ENCODE measurements at regions not wholly inside any gene's neighbourhood (a gene's known extent, or its start where the extent isn't known, plus 50 kb on each side); places are given as distances from the start of the nearest gene placed in this dataset.

DNA sequence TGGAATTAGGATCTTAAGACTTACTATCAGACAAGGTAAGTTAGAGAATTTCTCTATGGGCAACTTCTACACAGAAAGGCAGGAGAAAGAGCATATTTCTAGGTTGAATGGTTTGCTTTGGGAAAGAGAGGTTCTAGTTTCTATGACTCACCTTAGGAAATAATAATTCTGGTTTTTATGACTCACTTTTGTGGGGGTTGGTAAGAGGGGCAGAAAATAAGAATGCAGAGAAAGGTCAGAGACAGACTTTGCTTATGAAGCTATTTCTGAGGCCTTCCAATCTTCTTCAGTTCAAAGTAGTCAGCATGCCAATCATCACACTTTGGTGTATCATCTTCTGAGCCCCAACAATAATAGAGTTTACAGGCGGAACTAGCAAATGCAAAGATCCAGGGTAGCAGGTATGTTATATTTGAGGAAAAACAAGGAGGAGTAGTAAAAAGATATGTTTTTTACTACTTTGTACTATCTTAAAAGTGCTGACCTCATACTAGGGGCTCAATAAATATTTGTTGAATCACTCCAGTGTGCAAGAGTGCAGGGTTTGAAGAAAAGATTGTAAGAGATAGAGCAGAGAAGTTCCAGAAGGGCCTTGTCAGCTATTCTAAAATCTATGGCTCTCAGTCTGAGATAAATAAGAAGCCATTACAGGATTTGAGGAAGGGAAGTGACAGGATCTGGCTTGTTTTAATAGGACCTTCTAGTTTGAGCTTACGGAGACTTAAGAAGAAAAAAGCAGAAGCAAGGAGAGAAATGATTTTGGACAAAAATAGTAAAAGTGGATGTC lies 56.7 kb upstream of the LRFN5 start:
- no peak for ATAC-seq
- H3K27ac ChIP-seq = no peak overlapping the region
- H3K4me3 ChIP-seq = no peak overlapping the region
- TF ChIP-seq, protein P1, sequence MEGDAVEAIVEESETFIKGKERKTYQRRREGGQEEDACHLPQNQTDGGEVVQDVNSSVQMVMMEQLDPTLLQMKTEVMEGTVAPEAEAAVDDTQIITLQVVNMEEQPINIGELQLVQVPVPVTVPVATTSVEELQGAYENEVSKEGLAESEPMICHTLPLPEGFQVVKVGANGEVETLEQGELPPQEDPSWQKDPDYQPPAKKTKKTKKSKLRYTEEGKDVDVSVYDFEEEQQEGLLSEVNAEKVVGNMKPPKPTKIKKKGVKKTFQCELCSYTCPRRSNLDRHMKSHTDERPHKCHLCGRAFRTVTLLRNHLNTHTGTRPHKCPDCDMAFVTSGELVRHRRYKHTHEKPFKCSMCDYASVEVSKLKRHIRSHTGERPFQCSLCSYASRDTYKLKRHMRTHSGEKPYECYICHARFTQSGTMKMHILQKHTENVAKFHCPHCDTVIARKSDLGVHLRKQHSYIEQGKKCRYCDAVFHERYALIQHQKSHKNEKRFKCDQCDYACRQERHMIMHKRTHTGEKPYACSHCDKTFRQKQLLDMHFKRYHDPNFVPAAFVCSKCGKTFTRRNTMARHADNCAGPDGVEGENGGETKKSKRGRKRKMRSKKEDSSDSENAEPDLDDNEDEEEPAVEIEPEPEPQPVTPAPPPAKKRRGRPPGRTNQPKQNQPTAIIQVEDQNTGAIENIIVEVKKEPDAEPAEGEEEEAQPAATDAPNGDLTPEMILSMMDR (IDR thresholded peaks at IDR 0.05) = no peak
- no peaks in the 10 kb centered on the region for H3K36me3 ChIP-seq (ENCODE audit: insufficient read depth in 1 of 2, low read depth in 1 of 2)
- no peaks in the 10 kb centered on the region for H3K9me3 ChIP-seq
- no peaks in the 10 kb centered on the region for H3K27me3 ChIP-seq (ENCODE audit: insufficient read depth in 3 of 3, low read length in 2 of 3)
- WGBS, 3 donors = 86 to 87% (median 87%) methylated on average over 2 of the region's 2 CpGs
- no peaks in the 10 kb centered on the region for H3K4me1 ChIP-seq
- intact Hi-C loops (cut with DNase I) = no loop called here
- DNase-seq = no peak

DNA sequence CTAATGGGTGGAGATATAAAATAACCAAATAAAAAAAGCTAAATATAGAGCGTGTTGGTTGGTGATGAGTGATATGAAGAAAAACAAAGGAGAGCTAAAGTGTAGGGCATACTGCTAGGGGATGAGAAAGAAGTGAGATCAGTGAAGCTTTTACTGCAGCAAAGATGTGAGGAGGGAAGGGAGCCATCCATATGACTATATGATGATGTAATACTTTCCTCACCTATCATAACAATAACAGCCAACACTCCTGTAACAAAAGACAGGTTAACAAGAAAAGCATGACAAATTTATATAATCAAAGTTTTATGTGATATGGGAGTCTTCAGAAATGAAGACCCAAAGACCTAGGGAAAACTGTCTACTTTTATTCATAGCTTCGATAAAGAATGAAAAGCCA lies 57.4 kb upstream of the LRFN5 start:
- no peaks in the 10 kb centered on the region for H3K36me3 ChIP-seq (ENCODE audit: insufficient read depth in 1 of 2, low read depth in 1 of 2)
- H3K4me1 ChIP-seq = no peaks in the 10 kb centered on the region
- 92 to 94% (median 92%) methylated on average over 2 of the region's 2 CpGs for WGBS, 3 donors
- TF ChIP-seq, protein P1 (IDR thresholded peaks at IDR 0.05) = no peak
- ATAC-seq (no peak), DNase-seq (no peak)
- no peaks in the 10 kb centered on the region for H3K9me3 ChIP-seq
- H3K27me3 ChIP-seq (ENCODE audit: insufficient read depth in 3 of 3, low read length in 2 of 3) = no peaks in the 10 kb centered on the region
- H3K4me3 ChIP-seq = no peak overlapping the region
- intact Hi-C loops (cut with DNase I) = no loop called here
- H3K27ac ChIP-seq = no peak overlapping the region

DNA sequence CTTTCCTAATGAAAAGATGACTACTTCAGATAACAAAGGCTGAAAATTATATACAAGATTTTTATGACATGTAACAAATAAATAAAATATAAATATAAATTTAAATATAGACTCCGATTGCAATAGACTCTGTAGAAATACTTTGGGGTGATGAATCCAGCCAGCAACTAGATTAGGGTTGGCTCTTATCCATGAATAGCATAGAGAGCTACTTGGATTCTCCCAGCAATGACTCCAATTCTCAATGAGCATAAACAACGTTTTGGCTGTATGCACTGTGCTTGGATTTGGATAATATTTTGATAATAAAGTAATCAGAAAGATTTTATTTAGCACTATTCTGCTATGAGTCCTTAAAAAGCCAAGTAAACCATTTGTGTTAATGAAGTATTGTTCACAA lies 58.0 kb upstream of the LRFN5 start:
- H3K4me3 ChIP-seq = no peak overlapping the region
- no peaks in the 10 kb centered on the region for H3K27me3 ChIP-seq (ENCODE audit: insufficient read depth in 3 of 3, low read length in 2 of 3)
- no peaks in the 10 kb centered on the region for H3K36me3 ChIP-seq (ENCODE audit: insufficient read depth in 1 of 2, low read depth in 1 of 2)
- no peak overlapping the region for H3K27ac ChIP-seq
- H3K4me1 ChIP-seq = no peaks in the 10 kb centered on the region
- WGBS, 3 donors = 31 to 41% (median 40%) methylated on average over 2 of the region's 2 CpGs
- DNase-seq (no peak), ATAC-seq (no peak)
- no peaks in the 10 kb centered on the region for H3K9me3 ChIP-seq
- TF ChIP-seq, protein P1 (IDR thresholded peaks at IDR 0.05) = no peak
- intact Hi-C loops (cut with DNase I) = no loop called here

DNA sequence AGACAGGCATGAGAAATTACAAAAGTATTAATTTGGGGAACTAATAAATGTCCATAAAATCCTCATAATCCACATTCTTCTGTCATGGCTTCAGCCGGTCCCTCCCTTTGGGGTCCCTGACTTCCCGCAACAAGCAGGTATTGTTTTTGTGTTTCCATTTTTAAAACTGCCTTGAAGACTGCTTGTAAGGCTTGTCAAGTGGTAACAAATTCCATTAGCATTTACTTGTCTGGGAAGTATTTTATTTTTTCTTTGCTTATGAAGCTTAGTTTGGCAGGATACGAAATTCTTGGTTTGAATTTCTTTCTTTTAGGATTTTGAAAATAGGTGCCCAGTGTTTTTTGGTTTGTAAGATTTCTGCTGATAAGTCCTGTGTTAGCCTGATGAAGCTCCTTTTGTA lies 65.3 kb upstream of the LRFN5 start:
- DNase-seq (no peak), ATAC-seq (no peak)
- intact Hi-C loops (cut with DNase I) = no loop called here
- 80 to 91% (median 89%) methylated on average over 3 of the region's 3 CpGs for WGBS, 3 donors
- Histone ChIP-seq H3K4me1 (no peaks in the 10 kb centered on the region), H3K36me3 (ENCODE audit: insufficient read depth in 1 of 2, low read depth in 1 of 2) (no peaks in the 10 kb centered on the region), H3K4me3 (no peak overlapping the region), H3K9me3 (peaks cover 9% of the 10 kb centered on the region), H3K27ac (no peak overlapping the region), H3K27me3 (ENCODE audit: insufficient read depth in 3 of 3, low read length in 2 of 3) (no peaks in the 10 kb centered on the region)
- TF ChIP-seq, protein P1 (IDR thresholded peaks at IDR 0.05) = no peak

DNA sequence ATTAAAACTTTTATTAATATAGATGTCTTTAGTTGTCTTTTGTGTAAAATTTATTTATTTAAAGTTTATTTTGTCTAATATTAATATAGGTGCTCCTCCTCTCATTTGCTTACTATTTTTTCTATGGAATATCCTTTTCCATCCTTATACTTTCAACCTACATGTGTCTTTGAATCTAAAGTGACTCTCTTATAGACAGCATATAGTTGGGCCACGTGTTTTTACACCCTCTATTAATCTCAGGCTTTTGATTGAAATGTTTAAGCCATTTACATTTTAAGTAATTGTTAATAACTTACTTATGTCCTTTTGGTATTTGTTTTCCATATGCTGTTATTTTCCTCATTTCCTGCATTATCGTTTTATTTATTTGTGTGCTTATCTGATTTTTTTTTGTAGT lies 74.4 kb upstream of the LRFN5 start:
- Histone ChIP-seq H3K27me3 (ENCODE audit: insufficient read depth in 3 of 3, low read length in 2 of 3) (no peaks in the 10 kb centered on the region), H3K9me3 (no peaks in the 10 kb centered on the region), H3K36me3 (ENCODE audit: insufficient read depth in 1 of 2, low read depth in 1 of 2) (no peaks in the 10 kb centered on the region), H3K4me1 (no peaks in the 10 kb centered on the region), H3K4me3 (no peak overlapping the region), H3K27ac (no peak overlapping the region)
- intact Hi-C loops (cut with DNase I) = no loop called here
- no peak for ATAC-seq
- WGBS, 3 donors = 71 to 80% (median 76%) methylated on average over 2 of the region's 2 CpGs
- DNase-seq = no peak
- TF ChIP-seq, protein P1 (IDR thresholded peaks at IDR 0.05) = no peak
